ENCODE measurements at regions not wholly inside any gene's neighbourhood (a gene's known extent, or its start where the extent isn't known, plus 50 kb on each side); places are given as distances from the start of the nearest gene placed in this dataset.

DNA sequence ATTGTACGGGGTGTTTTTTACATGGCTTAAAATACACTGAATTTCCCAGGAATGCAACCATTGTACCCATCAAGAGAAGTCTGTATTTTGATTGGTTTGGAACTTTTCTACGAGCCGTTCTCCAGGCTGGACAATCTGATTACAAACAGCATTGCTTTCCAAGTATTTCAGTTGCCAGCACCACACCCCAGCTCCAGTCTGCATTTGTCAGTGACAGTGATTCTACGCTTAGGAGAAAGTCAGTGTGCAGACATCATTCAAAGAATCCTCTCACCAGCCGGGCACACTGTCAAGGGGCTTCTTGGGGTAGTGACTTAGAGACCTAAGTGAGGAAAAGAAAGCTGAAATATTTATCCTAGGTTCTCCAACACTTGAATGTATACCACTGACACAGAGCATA is 194.1 kb downstream of the ANAPC1 start:
- Histone ChIP-seq H3K27me3 (ENCODE audit: control insufficient read depth, insufficient read depth, low read length) (no peaks in the 10 kb centered on the region), H3K27ac (ENCODE audit: low read length) (no peak overlapping the region), H3K36me3 (ENCODE audit: control insufficient read depth, insufficient read depth, low read length) (no peaks in the 10 kb centered on the region), H3K4me1 (ENCODE audit: control insufficient read depth, insufficient read depth, low read length) (no peaks in the 10 kb centered on the region), H3K4me3 (ENCODE audit: low read depth in 2 of 2, low read length in 2 of 2) (no peak overlapping the region), H3K9me3 (ENCODE audit: control insufficient read depth, insufficient read depth, low read depth, low read length) (no peaks in the 10 kb centered on the region; the same call in 1 of the 2 replicates)
- DNase-seq (ENCODE audit: low read depth, low spot score) = no peak
- ATAC-seq = no peak
- in situ Hi-C loops (cut with HindIII; ENCODE audit: low pct_unique_long_range_greater_than_20kb, low sequenced_read_pairs) = no loop called here
- TF ChIP-seq TCF7L2 (IDR thresholded peaks at IDR 0.05; ENCODE audit: low read depth, low read length) (no peak), REST (IDR thresholded peaks at IDR 0.05; ENCODE audit: insufficient read depth in 1 of 2, low read depth in 2 of 2, low read length in 1 of 2) (no peak), CTCF (IDR thresholded peaks at IDR 0.05) (no peak), POLR2AphosphoS5 (IDR thresholded peaks at IDR 0.05; ENCODE audit: low read depth, low read length) (no peak), SIN3A (IDR thresholded peaks at IDR 0.05; ENCODE audit: borderline replicate concordance, insufficient read depth, low read depth, low read length) (no peak)
- intact Hi-C loops (cut with micrococcal nuclease; ENCODE audit: unreplicated experiment) = no loop called here
- ChIA-PET POLR2A (no interaction called here), CTCF (no interaction called here)
- BruUV-seq (replicated peaks) = no TSS peak

DNA sequence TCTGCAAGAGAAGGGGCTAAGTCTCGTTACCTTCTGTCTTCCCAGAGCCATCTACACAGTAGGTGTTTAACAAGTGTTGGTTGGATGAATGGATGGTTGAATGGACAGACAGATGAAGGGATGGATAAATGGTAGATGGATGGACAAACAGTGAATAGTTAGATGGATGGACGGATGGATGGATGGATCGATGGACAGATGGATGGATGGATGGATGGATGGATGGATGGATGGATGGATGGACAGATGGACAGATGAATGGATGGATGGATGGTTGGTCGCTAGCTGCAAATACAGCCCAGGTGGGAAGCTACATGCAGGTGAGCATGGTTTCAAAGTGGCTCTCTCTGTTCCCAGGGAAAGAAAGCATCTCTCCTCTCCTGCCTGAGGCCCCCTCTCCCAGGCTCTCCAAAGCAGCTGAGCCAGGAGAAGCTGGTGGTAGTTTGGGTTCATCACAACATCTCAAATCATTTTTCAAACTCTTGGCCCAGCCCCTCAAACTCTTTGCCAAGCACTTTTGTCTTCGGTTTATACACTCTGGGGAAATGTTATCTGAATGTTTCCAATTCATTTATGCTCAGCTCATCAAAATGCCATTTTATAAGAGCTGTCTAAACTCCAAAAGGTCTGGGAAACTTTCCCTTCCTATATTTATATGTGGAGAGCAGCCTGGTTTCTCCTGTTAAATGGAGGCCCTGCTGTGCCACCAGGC is 192.7 kb downstream of the ANAPC1 start:
- no peak for ATAC-seq
- POLR2A ChIA-PET = no interaction called here
- H3K9me3 ChIP-seq (ENCODE audit: control insufficient read depth, insufficient read depth, low read depth, low read length) = no peaks in the 10 kb centered on the region; the same call in 1 of the 2 replicates
- no peaks in the 10 kb centered on the region for H3K36me3 ChIP-seq (ENCODE audit: control insufficient read depth, insufficient read depth, low read length)
- TF ChIP-seq REST (IDR thresholded peaks at IDR 0.05; ENCODE audit: insufficient read depth in 1 of 2, low read depth in 2 of 2, low read length in 1 of 2) (no peak), SIN3A (IDR thresholded peaks at IDR 0.05; ENCODE audit: borderline replicate concordance, insufficient read depth, low read depth, low read length) (no peak), TCF7L2 (IDR thresholded peaks at IDR 0.05; ENCODE audit: low read depth, low read length) (no peak), CTCF (IDR thresholded peaks at IDR 0.05) (no peak), POLR2AphosphoS5 (IDR thresholded peaks at IDR 0.05; ENCODE audit: low read depth, low read length) (no peak)
- H3K27ac ChIP-seq (ENCODE audit: low read length) = no peak overlapping the region
- H3K4me3 ChIP-seq (ENCODE audit: low read depth in 2 of 2, low read length in 2 of 2) = no peak overlapping the region
- no TSS peak for BruUV-seq (replicated peaks)
- no peaks in the 10 kb centered on the region for H3K27me3 ChIP-seq (ENCODE audit: control insufficient read depth, insufficient read depth, low read length)
- in situ Hi-C loops (cut with HindIII; ENCODE audit: low pct_unique_long_range_greater_than_20kb, low sequenced_read_pairs) (no loop called here), intact Hi-C loops (cut with micrococcal nuclease; ENCODE audit: unreplicated experiment) (no loop called here)
- H3K4me1 ChIP-seq (ENCODE audit: control insufficient read depth, insufficient read depth, low read length) = no peaks in the 10 kb centered on the region
- no peak for DNase-seq (ENCODE audit: low read depth, low spot score)
- CTCF ChIA-PET = no interaction called here
